ENCODE measurements at regions not wholly inside any gene's neighbourhood (a gene's known extent, or its start where the extent isn't known, plus 50 kb on each side); places are given as distances from the start of the nearest gene placed in this dataset.

GRCh38 chr4:60241866-60242265, 958.3 kb upstream of the ADGRL3 start:
- DNase-seq (ENCODE audit: extremely low spot score), result no peak
- peaks cover 0 to 15% (median 6%) of the 10 kb centered on the region in 4 donors for H3K4me1 ChIP-seq
- H3K27ac ChIP-seq (replicated peaks in 1 of 4), result no peak overlapping the region
- intact Hi-C loops (cut with DNase I), result no loop called here
- no peak for TF ChIP-seq EP300 (IDR thresholded peaks at IDR 0.05)
- no peak for TF ChIP-seq POLR2A (IDR thresholded peaks at IDR 0.05; ENCODE audit: low read depth)
- TF ChIP-seq, protein P1, sequence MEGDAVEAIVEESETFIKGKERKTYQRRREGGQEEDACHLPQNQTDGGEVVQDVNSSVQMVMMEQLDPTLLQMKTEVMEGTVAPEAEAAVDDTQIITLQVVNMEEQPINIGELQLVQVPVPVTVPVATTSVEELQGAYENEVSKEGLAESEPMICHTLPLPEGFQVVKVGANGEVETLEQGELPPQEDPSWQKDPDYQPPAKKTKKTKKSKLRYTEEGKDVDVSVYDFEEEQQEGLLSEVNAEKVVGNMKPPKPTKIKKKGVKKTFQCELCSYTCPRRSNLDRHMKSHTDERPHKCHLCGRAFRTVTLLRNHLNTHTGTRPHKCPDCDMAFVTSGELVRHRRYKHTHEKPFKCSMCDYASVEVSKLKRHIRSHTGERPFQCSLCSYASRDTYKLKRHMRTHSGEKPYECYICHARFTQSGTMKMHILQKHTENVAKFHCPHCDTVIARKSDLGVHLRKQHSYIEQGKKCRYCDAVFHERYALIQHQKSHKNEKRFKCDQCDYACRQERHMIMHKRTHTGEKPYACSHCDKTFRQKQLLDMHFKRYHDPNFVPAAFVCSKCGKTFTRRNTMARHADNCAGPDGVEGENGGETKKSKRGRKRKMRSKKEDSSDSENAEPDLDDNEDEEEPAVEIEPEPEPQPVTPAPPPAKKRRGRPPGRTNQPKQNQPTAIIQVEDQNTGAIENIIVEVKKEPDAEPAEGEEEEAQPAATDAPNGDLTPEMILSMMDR (IDR thresholded peaks at IDR 0.05), result no peak
- TF ChIP-seq POLR2AphosphoS5 (IDR thresholded peaks at IDR 0.05), result no peak
- no peaks in the 10 kb centered on the region for H3K9me3 ChIP-seq
- no peak overlapping the region for H3K4me3 ChIP-seq
- 29% methylated on average over 4 of the region's 4 CpGs for WGBS
- no peaks in the 10 kb centered on the region for H3K27me3 ChIP-seq
- H3K36me3 ChIP-seq, result no peaks in the 10 kb centered on the region

GRCh38 chr4:60249784-60250183, 950.3 kb upstream of the ADGRL3 start:
- 89% methylated on average over 1 of the region's 1 CpG for WGBS
- intact Hi-C loops (cut with DNase I), result no loop called here
- Histone ChIP-seq H3K4me3 (no peak overlapping the region), H3K9me3 (no peaks in the 10 kb centered on the region), H3K4me1 (no peaks in the 10 kb centered on the region), H3K27me3 (no peaks in the 10 kb centered on the region), H3K36me3 (no peaks in the 10 kb centered on the region), H3K27ac (replicated peaks in 1 of 4) (no peak overlapping the region)
- TF ChIP-seq EP300 (IDR thresholded peaks at IDR 0.05) (no peak), POLR2A (IDR thresholded peaks at IDR 0.05; ENCODE audit: low read depth) (no peak), POLR2AphosphoS5 (IDR thresholded peaks at IDR 0.05) (no peak)
- TF ChIP-seq, protein P1 (IDR thresholded peaks at IDR 0.05), result no peak
- DNase-seq (ENCODE audit: extremely low spot score), result no peak

DNA sequence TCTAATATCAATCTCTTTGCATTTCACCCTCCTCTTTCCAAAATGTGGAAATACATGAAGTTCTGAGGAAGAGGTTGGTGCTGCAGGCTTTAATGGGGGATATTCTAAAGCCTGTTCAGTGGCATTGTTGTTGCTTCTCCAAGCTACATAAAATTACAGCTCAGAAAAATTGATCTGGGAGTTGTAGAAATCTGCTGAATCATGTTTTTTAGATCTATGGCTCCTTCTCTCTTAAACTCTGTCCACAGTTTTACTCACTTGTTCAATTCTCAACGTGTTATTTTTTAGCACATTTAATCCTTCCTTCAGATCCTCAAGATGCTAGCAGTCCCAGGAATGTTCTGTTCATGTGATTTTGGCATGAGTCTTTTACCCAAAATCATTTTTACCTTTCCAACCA, 949.5 kb upstream of the ADGRL3 start:
- no peak for DNase-seq (ENCODE audit: extremely low spot score)
- 75% methylated on average over 1 of the region's 1 CpG for WGBS
- intact Hi-C loops (cut with DNase I), result no loop called here

DNA sequence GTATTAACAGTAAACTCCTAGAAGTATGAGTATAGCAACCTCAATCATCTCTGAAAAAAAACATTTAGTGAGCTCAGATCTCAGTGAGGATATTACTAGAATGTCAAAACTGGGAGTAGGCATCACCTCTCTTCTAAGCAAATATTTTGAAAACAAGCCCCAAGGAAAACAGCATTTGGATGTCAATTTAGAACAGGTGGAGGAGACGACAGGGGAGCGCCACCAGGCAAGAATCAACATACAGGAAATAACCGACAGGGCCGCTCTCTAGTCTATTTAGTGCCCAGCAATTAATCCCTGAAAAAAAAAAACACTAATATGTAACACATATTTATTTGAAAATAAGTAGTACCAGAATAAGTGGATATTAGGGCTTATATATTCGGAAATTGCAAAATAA, 940.3 kb upstream of the ADGRL3 start:
- 77% methylated on average over 5 of the region's 5 CpGs for WGBS
- H3K27me3 ChIP-seq, result no peaks in the 10 kb centered on the region
- intact Hi-C loops (cut with DNase I), result no loop called here

More for the DNA sequence above, 949.5 kb upstream of the ADGRL3 start:
- Histone ChIP-seq H3K4me3 (no peak overlapping the region), H3K9me3 (no peaks in the 10 kb centered on the region), H3K36me3 (no peaks in the 10 kb centered on the region), H3K4me1 (no peaks in the 10 kb centered on the region), H3K27ac (replicated peaks in 1 of 4) (no peak overlapping the region), H3K27me3 (no peaks in the 10 kb centered on the region)
- TF ChIP-seq, protein P1 (IDR thresholded peaks at IDR 0.05), result no peak
- TF ChIP-seq POLR2A (IDR thresholded peaks at IDR 0.05; ENCODE audit: low read depth), result no peak
- TF ChIP-seq EP300 (IDR thresholded peaks at IDR 0.05), result no peak
- TF ChIP-seq POLR2AphosphoS5 (IDR thresholded peaks at IDR 0.05), result no peak

More for the DNA sequence above, 940.3 kb upstream of the ADGRL3 start:
- TF ChIP-seq POLR2A (IDR thresholded peaks at IDR 0.05; ENCODE audit: low read depth) (no peak), POLR2AphosphoS5 (IDR thresholded peaks at IDR 0.05) (no peak), EP300 (IDR thresholded peaks at IDR 0.05) (no peak)
- TF ChIP-seq, protein P1 (IDR thresholded peaks at IDR 0.05), result no peak
- Histone ChIP-seq H3K36me3 (no peaks in the 10 kb centered on the region), H3K9me3 (no peaks in the 10 kb centered on the region), H3K4me3 (no peak overlapping the region), H3K27ac (replicated peaks in 1 of 4) (no peak overlapping the region), H3K4me1 (no peaks in the 10 kb centered on the region)
- DNase-seq (ENCODE audit: extremely low spot score), result no peak
